ENCODE measurements at regions not wholly inside any gene's neighbourhood (a gene's known extent, or its start where the extent isn't known, plus 50 kb on each side); places are given as distances from the start of the nearest gene placed in this dataset.
"Not testable (repeated sequence)": the region's sequence is repeated elsewhere in the genome, so short reads cannot be mapped to it uniquely, and the experiment has no call there.

DNA sequence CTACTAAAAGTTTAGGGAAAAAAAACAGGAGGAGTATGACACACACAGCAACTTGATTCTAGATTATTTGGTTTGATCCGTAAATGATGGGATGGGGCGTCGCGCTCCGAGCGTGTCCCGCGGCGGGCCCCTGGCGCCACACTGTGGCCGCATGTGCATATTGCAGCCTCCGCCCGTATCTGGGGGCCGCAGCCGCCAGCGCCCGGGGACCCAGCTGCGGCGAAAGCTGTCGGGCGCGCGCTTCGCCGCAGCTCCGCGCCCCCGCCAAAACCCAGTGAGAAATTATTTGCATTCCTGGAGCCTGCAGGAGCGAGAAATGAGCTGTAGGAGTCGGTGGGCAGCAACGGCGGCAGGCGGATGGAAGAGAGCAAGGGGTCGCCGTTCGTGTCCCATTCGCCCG is 87.3 kb downstream of the FAM72C start:
- TF ChIP-seq, protein P1, sequence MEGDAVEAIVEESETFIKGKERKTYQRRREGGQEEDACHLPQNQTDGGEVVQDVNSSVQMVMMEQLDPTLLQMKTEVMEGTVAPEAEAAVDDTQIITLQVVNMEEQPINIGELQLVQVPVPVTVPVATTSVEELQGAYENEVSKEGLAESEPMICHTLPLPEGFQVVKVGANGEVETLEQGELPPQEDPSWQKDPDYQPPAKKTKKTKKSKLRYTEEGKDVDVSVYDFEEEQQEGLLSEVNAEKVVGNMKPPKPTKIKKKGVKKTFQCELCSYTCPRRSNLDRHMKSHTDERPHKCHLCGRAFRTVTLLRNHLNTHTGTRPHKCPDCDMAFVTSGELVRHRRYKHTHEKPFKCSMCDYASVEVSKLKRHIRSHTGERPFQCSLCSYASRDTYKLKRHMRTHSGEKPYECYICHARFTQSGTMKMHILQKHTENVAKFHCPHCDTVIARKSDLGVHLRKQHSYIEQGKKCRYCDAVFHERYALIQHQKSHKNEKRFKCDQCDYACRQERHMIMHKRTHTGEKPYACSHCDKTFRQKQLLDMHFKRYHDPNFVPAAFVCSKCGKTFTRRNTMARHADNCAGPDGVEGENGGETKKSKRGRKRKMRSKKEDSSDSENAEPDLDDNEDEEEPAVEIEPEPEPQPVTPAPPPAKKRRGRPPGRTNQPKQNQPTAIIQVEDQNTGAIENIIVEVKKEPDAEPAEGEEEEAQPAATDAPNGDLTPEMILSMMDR (conservative IDR thresholded peaks at IDR 0.05; ENCODE audit: low read length) = not testable (repeated sequence)
- not testable (repeated sequence) for TF ChIP-seq EZH2phosphoT487 (IDR thresholded peaks at IDR 0.05; ENCODE audit: borderline replicate concordance)

Data from Loucy (cell line).